Mesenchymal stem cell (in vitro differentiated cells and primary cell): ENCODE measurements at regions not wholly inside any gene's neighbourhood (a gene's known extent, or its start where the extent isn't known, plus 50 kb on each side); places are given as distances from the start of the nearest gene placed in this dataset.

ENCODE experiments used
- DNase-seq: peaks from one replicate; pipeline ENCODE4 v3.0.0-alpha.2; 2013
- H2AFZ ChIP-seq: one replicate; pipeline ENCODE4 v1.6.1; 2013; ENCODE audit warnings: low read depth, mild to moderate bottlenecking, control low read depth, inconsistent platforms, low read length, moderate library complexity
- H2AK5ac ChIP-seq: 2 replicates; pipeline ENCODE4 v1.6.1; 2013; ENCODE audit warnings: low read length, moderate library complexity, mild to moderate bottlenecking, inconsistent platforms; ENCODE audit not compliant: severe bottlenecking
- H2BK120ac ChIP-seq: one replicate; pipeline ENCODE4 v1.6.1; 2013; ENCODE audit warnings: low read depth, mild to moderate bottlenecking, inconsistent platforms, low read length, moderate library complexity
- H2BK12ac ChIP-seq, 2 experiments: one replicate each; pipeline ENCODE4 v1.6.1; 2013; ENCODE audit warnings: inconsistent platforms in 2 of 2, low read length in 2 of 2, mild to moderate bottlenecking in 2 of 2, moderate library complexity in 2 of 2, control low read depth in 1 of 2
- H2BK15ac ChIP-seq: one replicate; pipeline ENCODE4 v1.6.1; 2013; ENCODE audit warnings: mild to moderate bottlenecking, low read depth, inconsistent platforms; ENCODE audit not compliant: poor library complexity, severe bottlenecking
- H2BK5ac ChIP-seq: 2 replicates; pipeline ENCODE4 v1.6.1; 2013; ENCODE audit warnings: low read depth, mild to moderate bottlenecking, low read length, control low read depth, inconsistent platforms; ENCODE audit not compliant: poor library complexity, severe bottlenecking
- H3K14ac ChIP-seq, 2 experiments: one replicate each; pipeline ENCODE4 v1.6.1; 2013; ENCODE audit warnings: inconsistent platforms in 2 of 2, low read length in 2 of 2, control low read depth in 1 of 2, mild to moderate bottlenecking in 1 of 2, moderate library complexity in 1 of 2
- H3K18ac ChIP-seq, 2 experiments: one replicate each; pipeline ENCODE4 v1.6.1; 2013; ENCODE audit warnings: inconsistent platforms in 2 of 2, low read length in 2 of 2, control low read depth in 1 of 2, low read depth in 1 of 2, mild to moderate bottlenecking in 1 of 2
- H3K23ac ChIP-seq, 2 experiments: one replicate each; pipeline ENCODE4 v1.6.1; 2013; ENCODE audit warnings: inconsistent platforms in 2 of 2, low read length in 2 of 2, mild to moderate bottlenecking in 2 of 2, moderate library complexity in 2 of 2, control low read depth in 1 of 2
- H3K27ac ChIP-seq: 2 replicates; pipeline ENCODE4 v1.5.1; 2013; ENCODE audit warnings: mild to moderate bottlenecking, moderate library complexity, low read length, control low read depth, inconsistent platforms; ENCODE audit not compliant: poor library complexity, severe bottlenecking
- H3K27me3 ChIP-seq, 2 experiments: 2 replicates each; pipeline versions ENCODE4 v1.6.1 to v1.7.0; 2013; ENCODE audit warnings: low read length in 2 of 2, mild to moderate bottlenecking in 2 of 2, moderate library complexity in 2 of 2, control low read depth in 1 of 2, inconsistent platforms in 1 of 2; ENCODE audit not compliant: control insufficient read depth in 1 of 2, insufficient read depth in 1 of 2
- H3K36me3 ChIP-seq, 2 experiments: 2 replicates each; pipeline versions ENCODE4 v1.6.1 to v1.7.0; 2013; ENCODE audit warnings: low read length in 2 of 2, control low read depth in 1 of 2, inconsistent platforms in 1 of 2, low read depth in 1 of 2, mild to moderate bottlenecking in 1 of 2; ENCODE audit not compliant: insufficient read depth in 2 of 2, control insufficient read depth in 1 of 2
- H3K4ac ChIP-seq, 2 experiments: one replicate each; pipeline ENCODE4 v1.6.1; 2013; ENCODE audit warnings: inconsistent platforms in 2 of 2, low read length in 2 of 2, mild to moderate bottlenecking in 2 of 2, moderate library complexity in 2 of 2, control low read depth in 1 of 2, low read depth in 1 of 2
- H3K4me1 ChIP-seq: 2 replicates; pipeline ENCODE4 v1.6.1; 2013; ENCODE audit warnings: low read depth, low read length, control low read depth; ENCODE audit not compliant: control insufficient read depth, insufficient read depth
- H3K4me2 ChIP-seq: 2 replicates; pipeline ENCODE4 v1.6.1; 2013; ENCODE audit warnings: low read length, mild to moderate bottlenecking, inconsistent platforms; ENCODE audit not compliant: poor library complexity, severe bottlenecking
- H3K4me3 ChIP-seq, 2 experiments: 2 replicates each; pipeline versions ENCODE4 v1.5.1 to v1.7.0; 2013; ENCODE audit warnings: low read length in 2 of 2, mild to moderate bottlenecking in 2 of 2, control low read depth in 1 of 2, low read depth in 1 of 2; ENCODE audit not compliant: insufficient read depth in 1 of 2
- H3K79me1 ChIP-seq: replicated peaks from 2 replicates; pipeline ENCODE4 v1.6.1; 2013; ENCODE audit warnings: mild to moderate bottlenecking, control low read depth, low read length, inconsistent platforms; ENCODE audit not compliant: poor library complexity, severe bottlenecking
- H3K9ac ChIP-seq: 2 replicates; pipeline ENCODE4 v1.7.0; 2013; ENCODE audit warnings: mild to moderate bottlenecking, low read length, moderate library complexity
- H3K9me3 ChIP-seq: 2 replicates; pipeline ENCODE4 v1.7.0; 2013; ENCODE audit warnings: mild to moderate bottlenecking, low read length; ENCODE audit not compliant: control insufficient read depth
- H4K8ac ChIP-seq: one replicate; pipeline ENCODE4 v1.6.1; 2013; ENCODE audit warnings: inconsistent platforms, mild to moderate bottlenecking, low read length, moderate library complexity
- H4K91ac ChIP-seq: one replicate; pipeline ENCODE4 v1.6.1; 2013; ENCODE audit warnings: mild to moderate bottlenecking, low read length, inconsistent platforms
- WGBS: methylation state at CpG from one replicate; pipeline ENCODE4 v1.1.7; 2013; ENCODE audit warnings: mixed read lengths; 5-methylcytosine and 5-hydroxymethylcytosine counted together

DNA sequence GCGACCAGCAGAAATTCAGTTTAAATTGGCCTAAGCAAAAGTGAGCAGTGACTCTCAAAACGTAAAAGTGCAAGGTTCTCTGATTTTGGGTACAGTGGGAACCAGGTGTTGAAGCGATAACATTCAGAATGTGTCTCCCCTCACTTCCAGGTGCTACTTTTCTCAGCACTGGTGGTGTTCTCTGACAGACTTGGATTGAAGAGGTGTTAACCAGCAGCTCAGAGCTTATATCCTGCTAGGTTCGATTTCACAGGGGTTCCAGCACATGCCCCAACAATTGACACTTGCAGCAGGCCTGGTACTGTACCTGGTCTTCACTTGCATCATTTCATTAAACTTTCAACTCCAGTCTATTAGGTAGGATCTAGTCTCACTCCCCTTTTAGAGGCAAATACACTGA lies 680.2 kb downstream of the VRK1 start:
- Histone ChIP-seq H3K79me1 (no peaks in the 10 kb centered on the region), H3K36me3 (no peaks in the 10 kb centered on the region), H3K23ac (no peak overlapping the region), H3K9ac (no peak overlapping the region), H4K91ac (no peak overlapping the region), H3K27me3 (no peaks in the 10 kb centered on the region), H3K4me1 (no peaks in the 10 kb centered on the region), H3K9me3 (peaks cover 3% of the 10 kb centered on the region), H3K4me3 (no peak overlapping the region), H2BK5ac (no peak overlapping the region), H2AK5ac (no peak overlapping the region), H3K14ac (no peak overlapping the region), H2BK12ac (no peak overlapping the region), H4K8ac (no peak overlapping the region), H3K4me2 (no peak overlapping the region), H2BK120ac (no peak overlapping the region), H3K4ac (no peak overlapping the region), H3K18ac (no peak overlapping the region), H2BK15ac (no peak overlapping the region), H2AFZ (no peak overlapping the region), H3K27ac (no peak overlapping the region)
- 59% methylated on average over 4 of the region's 4 CpGs for WGBS
- DNase-seq: no peak

DNA sequence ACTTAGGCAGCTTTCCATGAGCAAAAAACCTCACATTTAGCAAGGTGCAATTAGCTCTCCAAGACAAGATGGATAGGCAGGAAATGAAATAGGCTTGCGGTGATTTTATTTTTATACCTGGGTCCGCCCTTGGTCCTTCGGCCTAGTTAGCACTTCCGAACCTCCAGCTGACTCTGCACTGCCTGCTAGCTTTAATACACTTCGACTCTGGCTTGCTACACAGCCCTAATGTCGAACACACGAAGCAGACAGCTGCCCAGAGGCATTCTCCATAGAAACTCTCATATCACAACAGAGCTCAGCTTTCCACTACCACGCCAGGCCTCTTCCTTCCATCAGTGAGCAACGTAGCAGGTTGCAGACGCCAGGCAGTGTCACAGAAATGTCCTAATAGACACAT lies 688.0 kb downstream of the VRK1 start:
- H3K18ac ChIP-seq: no peak overlapping the region
- H3K4me3 ChIP-seq: no peak overlapping the region
- no peak overlapping the region for H3K9ac ChIP-seq
- H2AFZ ChIP-seq: no peak overlapping the region
- H3K23ac ChIP-seq: no peak overlapping the region
- H3K27me3 ChIP-seq: no peaks in the 10 kb centered on the region
- 68% methylated on average over 10 of the region's 10 CpGs for WGBS
- no peak overlapping the region for H2BK120ac ChIP-seq
- no peaks in the 10 kb centered on the region for H3K36me3 ChIP-seq
- H3K27ac ChIP-seq: no peak overlapping the region
- no peak overlapping the region for H4K91ac ChIP-seq
- H3K4me2 ChIP-seq: no peak overlapping the region
- no peak overlapping the region for H3K14ac ChIP-seq
- no peak overlapping the region for H2BK5ac ChIP-seq
- H2AK5ac ChIP-seq: no peak overlapping the region
- H3K4ac ChIP-seq: no peak overlapping the region
- no peaks in the 10 kb centered on the region for H3K79me1 ChIP-seq
- peaks cover 5% of the 10 kb centered on the region for H3K9me3 ChIP-seq
- H4K8ac ChIP-seq: no peak overlapping the region
- no peaks in the 10 kb centered on the region for H3K4me1 ChIP-seq
- H2BK15ac ChIP-seq: no peak overlapping the region
- H2BK12ac ChIP-seq: no peak overlapping the region
- DNase-seq: no peak

DNA sequence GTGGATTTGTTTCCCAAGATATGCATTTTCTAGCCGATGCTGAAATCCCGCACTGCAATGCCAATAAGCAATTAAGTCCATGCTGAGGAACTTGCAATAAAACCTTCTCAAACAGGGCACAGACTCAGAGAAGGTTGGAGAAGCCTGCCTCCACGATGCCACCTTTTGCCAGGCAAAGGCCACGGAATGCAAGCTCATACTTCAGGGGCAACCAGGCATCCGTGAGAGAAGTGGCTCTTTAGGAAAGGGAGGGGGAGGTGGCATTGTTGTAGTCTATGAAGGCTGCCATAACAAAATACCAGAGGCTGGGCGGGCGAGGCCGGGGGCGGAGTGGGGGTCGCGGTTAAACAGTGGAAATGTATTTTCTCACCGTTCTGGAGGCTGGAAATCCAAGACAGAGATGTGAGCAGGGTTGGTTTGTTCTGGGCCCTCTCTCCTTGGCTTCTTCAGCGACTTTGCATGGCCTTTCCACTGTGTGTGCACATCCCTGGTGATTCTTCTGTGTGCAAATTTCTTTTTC lies 689.5 kb downstream of the VRK1 start:
- no peak overlapping the region for H3K18ac ChIP-seq
- no peak overlapping the region for H2AK5ac ChIP-seq
- no peak overlapping the region for H3K4ac ChIP-seq
- no peaks in the 10 kb centered on the region for H3K79me1 ChIP-seq
- no peak overlapping the region for H3K27ac ChIP-seq
- H2BK5ac ChIP-seq: no peak overlapping the region
- no peak overlapping the region for H2AFZ ChIP-seq
- no peak overlapping the region for H2BK12ac ChIP-seq
- H3K36me3 ChIP-seq: no peaks in the 10 kb centered on the region
- no peaks in the 10 kb centered on the region for H3K27me3 ChIP-seq
- H2BK120ac ChIP-seq: no peak overlapping the region
- peaks cover 5% of the 10 kb centered on the region for H3K9me3 ChIP-seq
- 85% methylated on average over 12 of the region's 13 CpGs for WGBS
- no peak overlapping the region for H3K14ac ChIP-seq
- H2BK15ac ChIP-seq: no peak overlapping the region
- no peaks in the 10 kb centered on the region for H3K4me1 ChIP-seq
- H3K4me3 ChIP-seq: no peak overlapping the region
- no peak overlapping the region for H4K91ac ChIP-seq
- H3K9ac ChIP-seq: no peak overlapping the region
- DNase-seq: no peak
- H3K23ac ChIP-seq: no peak overlapping the region
- no peak overlapping the region for H4K8ac ChIP-seq
- H3K4me2 ChIP-seq: no peak overlapping the region

DNA sequence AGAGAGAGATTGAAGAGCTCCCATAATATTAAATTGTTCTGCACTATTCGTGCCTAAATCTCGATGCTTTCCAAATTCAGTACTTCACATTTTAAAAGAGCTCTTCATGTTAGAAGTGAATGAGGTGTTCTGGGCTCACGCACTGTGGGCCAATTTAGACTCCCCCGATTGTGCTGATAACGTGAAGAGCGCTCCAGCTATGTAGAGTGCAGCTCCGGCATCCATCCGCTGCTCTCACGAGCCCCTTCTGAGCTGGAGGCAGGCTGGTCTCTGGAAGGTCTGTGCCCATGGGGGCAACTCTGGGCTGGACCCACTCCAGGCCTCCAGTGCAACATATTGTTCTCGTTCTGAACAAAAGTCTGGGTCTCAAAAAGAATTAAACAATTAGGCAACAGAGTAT lies 692.6 kb downstream of the VRK1 start:
- Histone ChIP-seq H3K27me3 (no peaks in the 10 kb centered on the region), H3K4me3 (no peak overlapping the region), H2BK5ac (no peak overlapping the region), H3K79me1 (no peaks in the 10 kb centered on the region), H3K27ac (no peak overlapping the region), H2BK120ac (no peak overlapping the region), H2AFZ (no peak overlapping the region), H4K91ac (no peak overlapping the region), H3K9me3 (peaks cover 24% of the 10 kb centered on the region), H3K18ac (no peak overlapping the region), H3K14ac (no peak overlapping the region), H3K36me3 (no peaks in the 10 kb centered on the region), H2BK15ac (no peak overlapping the region), H2AK5ac (no peak overlapping the region), H3K9ac (no peak overlapping the region), H3K4ac (no peak overlapping the region), H3K4me2 (no peak overlapping the region), H3K4me1 (no peaks in the 10 kb centered on the region), H3K23ac (no peak overlapping the region), H2BK12ac (no peak overlapping the region), H4K8ac (no peak overlapping the region)
- 73% methylated on average over 10 of the region's 10 CpGs for WGBS
- DNase-seq: no peak
